ENCODE measurements at regions not wholly inside any gene's neighbourhood (a gene's known extent, or its start where the extent isn't known, plus 50 kb on each side); places are given as distances from the start of the nearest gene placed in this dataset.

DNA sequence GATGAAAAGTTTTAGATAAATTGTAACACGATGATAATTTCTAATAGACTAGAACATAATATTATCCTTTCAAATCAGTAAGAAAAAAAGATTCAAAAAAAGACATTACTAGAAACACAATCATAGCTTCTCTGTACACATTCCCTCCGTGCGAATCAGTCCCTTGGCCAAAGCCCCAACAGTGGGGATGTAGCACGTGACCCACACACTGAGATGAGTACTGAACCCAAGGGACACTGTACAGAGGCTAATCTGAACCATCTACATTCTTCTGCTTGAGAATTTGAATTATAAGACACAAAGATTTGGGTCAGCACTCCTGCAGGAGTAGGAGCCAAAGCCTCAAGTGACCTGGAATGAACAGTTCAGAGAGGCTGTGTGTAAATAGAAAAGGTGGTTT, 353.7 kb downstream of the INSC start:
- ChIA-PET CTCF (no interaction called here), POLR2A (ENCODE audit: low non-redundant PET) (no interaction called here)
- Histone ChIP-seq H3K4me1 (ENCODE audit: insufficient read depth, low read length, poor library complexity, severe bottlenecking) (no peaks in the 10 kb centered on the region), H3K36me3 (ENCODE audit: insufficient read depth, low read length, poor library complexity, severe bottlenecking) (no peaks in the 10 kb centered on the region), H3K27ac (ENCODE audit: low read depth, low read length, poor library complexity, severe bottlenecking) (no peak overlapping the region), H3K4me3 (ENCODE audit: low read depth, low read length, poor library complexity, severe bottlenecking) (no peak overlapping the region), H3K9me3 (ENCODE audit: low read depth, low read length, poor library complexity, severe bottlenecking) (no peaks in the 10 kb centered on the region), H3K27me3 (replicated peaks; ENCODE audit: insufficient read depth, low read depth, low read length, poor library complexity) (no peaks in the 10 kb centered on the region)
- intact Hi-C loops (cut with micrococcal nuclease; ENCODE audit: unreplicated experiment) = no loop called here
- BruUV-seq (replicated peaks) = no TSS peak
- no peak for DNase-seq (ENCODE audit: low spot score)
- TF ChIP-seq EZH2 (IDR thresholded peaks at IDR 0.05; ENCODE audit: borderline replicate concordance, low read depth, low read length, poor library complexity, severe bottlenecking) = no peak
- TF ChIP-seq, protein P1, sequence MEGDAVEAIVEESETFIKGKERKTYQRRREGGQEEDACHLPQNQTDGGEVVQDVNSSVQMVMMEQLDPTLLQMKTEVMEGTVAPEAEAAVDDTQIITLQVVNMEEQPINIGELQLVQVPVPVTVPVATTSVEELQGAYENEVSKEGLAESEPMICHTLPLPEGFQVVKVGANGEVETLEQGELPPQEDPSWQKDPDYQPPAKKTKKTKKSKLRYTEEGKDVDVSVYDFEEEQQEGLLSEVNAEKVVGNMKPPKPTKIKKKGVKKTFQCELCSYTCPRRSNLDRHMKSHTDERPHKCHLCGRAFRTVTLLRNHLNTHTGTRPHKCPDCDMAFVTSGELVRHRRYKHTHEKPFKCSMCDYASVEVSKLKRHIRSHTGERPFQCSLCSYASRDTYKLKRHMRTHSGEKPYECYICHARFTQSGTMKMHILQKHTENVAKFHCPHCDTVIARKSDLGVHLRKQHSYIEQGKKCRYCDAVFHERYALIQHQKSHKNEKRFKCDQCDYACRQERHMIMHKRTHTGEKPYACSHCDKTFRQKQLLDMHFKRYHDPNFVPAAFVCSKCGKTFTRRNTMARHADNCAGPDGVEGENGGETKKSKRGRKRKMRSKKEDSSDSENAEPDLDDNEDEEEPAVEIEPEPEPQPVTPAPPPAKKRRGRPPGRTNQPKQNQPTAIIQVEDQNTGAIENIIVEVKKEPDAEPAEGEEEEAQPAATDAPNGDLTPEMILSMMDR (conservative IDR thresholded peaks at IDR 0.05; ENCODE audit: low read depth, low read length) = no peak

DNA sequence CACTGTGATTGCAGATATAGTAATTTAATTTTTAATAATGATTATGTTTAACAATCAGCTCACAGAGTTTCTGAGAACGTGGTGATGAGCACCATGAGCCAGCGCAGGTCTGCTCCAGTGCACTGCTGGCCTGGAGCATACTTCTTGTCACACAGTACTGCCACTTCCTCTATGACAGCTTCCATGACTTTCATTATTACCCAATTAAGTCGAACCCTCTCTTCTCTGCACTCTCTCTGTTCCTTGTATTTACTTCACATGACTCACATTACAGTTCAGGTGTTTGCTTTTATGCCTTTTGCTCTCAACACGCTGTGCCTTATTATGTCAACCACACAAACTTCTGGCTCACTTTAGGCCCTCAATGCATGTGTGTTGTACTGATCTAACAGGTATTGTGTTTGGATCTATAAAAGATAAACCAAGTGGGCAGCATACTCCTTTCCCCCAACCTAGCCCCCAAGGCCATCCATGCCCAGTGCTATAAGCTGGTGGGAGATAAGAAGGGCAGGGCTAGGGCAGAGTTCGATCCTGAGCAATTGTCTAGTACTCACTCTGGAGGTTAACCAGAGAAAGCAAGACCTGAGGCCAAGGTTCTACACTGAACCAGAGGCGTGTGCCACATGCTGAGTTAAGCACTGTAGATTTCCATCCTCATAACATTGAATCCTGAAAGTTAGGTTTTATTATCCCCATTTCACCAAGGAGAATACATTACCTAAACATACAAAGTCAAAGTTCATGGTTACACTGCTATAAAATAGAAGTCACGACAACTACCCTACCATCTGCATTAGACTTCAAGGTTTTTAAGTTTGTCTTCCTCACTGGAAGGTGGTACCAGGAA, 356.5 kb downstream of the INSC start:
- CTCF ChIA-PET = no interaction called here
- no peaks in the 10 kb centered on the region for H3K27me3 ChIP-seq (replicated peaks; ENCODE audit: insufficient read depth, low read depth, low read length, poor library complexity)

GRCh38 chr11:15471895-15472799, 357.4 kb downstream of the INSC start:
- CTCF ChIA-PET = interaction anchor here (0.6 kb wide), 1 partner anchor 313 kb away, joined by 3 read pairs; no protein-coding TSS in a partner anchor
- H3K27ac ChIP-seq (ENCODE audit: low read depth, low read length, poor library complexity, severe bottlenecking) = no peak overlapping the region
- H3K36me3 ChIP-seq (ENCODE audit: insufficient read depth, low read length, poor library complexity, severe bottlenecking) = no peaks in the 10 kb centered on the region
- POLR2A ChIA-PET (ENCODE audit: low non-redundant PET) = no interaction called here
- H3K27me3 ChIP-seq (replicated peaks; ENCODE audit: insufficient read depth, low read depth, low read length, poor library complexity) = no peaks in the 10 kb centered on the region
- no peaks in the 10 kb centered on the region for H3K9me3 ChIP-seq (ENCODE audit: low read depth, low read length, poor library complexity, severe bottlenecking)
- no peaks in the 10 kb centered on the region for H3K4me1 ChIP-seq (ENCODE audit: insufficient read depth, low read length, poor library complexity, severe bottlenecking)
- no TSS peak for BruUV-seq (replicated peaks)
- intact Hi-C loops (cut with micrococcal nuclease; ENCODE audit: unreplicated experiment) = no loop called here
- DNase-seq (ENCODE audit: low spot score) = no peak
- no peak for TF ChIP-seq EZH2 (IDR thresholded peaks at IDR 0.05; ENCODE audit: borderline replicate concordance, low read depth, low read length, poor library complexity, severe bottlenecking)
- TF ChIP-seq, protein P1 (conservative IDR thresholded peaks at IDR 0.05; ENCODE audit: low read depth, low read length) = no peak
- no peak overlapping the region for H3K4me3 ChIP-seq (ENCODE audit: low read depth, low read length, poor library complexity, severe bottlenecking)

More for the DNA sequence above, 356.5 kb downstream of the INSC start:
- Histone ChIP-seq H3K36me3 (ENCODE audit: insufficient read depth, low read length, poor library complexity, severe bottlenecking) (no peaks in the 10 kb centered on the region), H3K27ac (ENCODE audit: low read depth, low read length, poor library complexity, severe bottlenecking) (no peak overlapping the region), H3K4me1 (ENCODE audit: insufficient read depth, low read length, poor library complexity, severe bottlenecking) (no peaks in the 10 kb centered on the region), H3K4me3 (ENCODE audit: low read depth, low read length, poor library complexity, severe bottlenecking) (no peak overlapping the region), H3K9me3 (ENCODE audit: low read depth, low read length, poor library complexity, severe bottlenecking) (no peaks in the 10 kb centered on the region)
- no TSS peak for BruUV-seq (replicated peaks)
- TF ChIP-seq, protein P1 (conservative IDR thresholded peaks at IDR 0.05; ENCODE audit: low read depth, low read length) = no peak
- no peak for TF ChIP-seq EZH2 (IDR thresholded peaks at IDR 0.05; ENCODE audit: borderline replicate concordance, low read depth, low read length, poor library complexity, severe bottlenecking)
- POLR2A ChIA-PET (ENCODE audit: low non-redundant PET) = no interaction called here
- intact Hi-C loops (cut with micrococcal nuclease; ENCODE audit: unreplicated experiment) = no loop called here
- no peak for DNase-seq (ENCODE audit: low spot score)
